ENCODE measurements at regions not wholly inside any gene's neighbourhood (a gene's known extent, or its start where the extent isn't known, plus 50 kb on each side); places are given as distances from the start of the nearest gene placed in this dataset.

GRCh38 chr3:177776661-177777101, 579.4 kb upstream of the TBL1XR1 start:
- Histone ChIP-seq H3K9ac (ENCODE audit: low read depth in 1 of 2, low read length in 2 of 2) (no peak overlapping the region), H3K27me3 (ENCODE audit: control insufficient read depth in 2 of 2, insufficient read depth in 2 of 2, low read length in 2 of 2) (no peaks in the 10 kb centered on the region), H3K4me1 (ENCODE audit: control insufficient read depth in 2 of 2, insufficient read depth in 2 of 2, low read length in 2 of 2) (no peaks in the 10 kb centered on the region)

DNA sequence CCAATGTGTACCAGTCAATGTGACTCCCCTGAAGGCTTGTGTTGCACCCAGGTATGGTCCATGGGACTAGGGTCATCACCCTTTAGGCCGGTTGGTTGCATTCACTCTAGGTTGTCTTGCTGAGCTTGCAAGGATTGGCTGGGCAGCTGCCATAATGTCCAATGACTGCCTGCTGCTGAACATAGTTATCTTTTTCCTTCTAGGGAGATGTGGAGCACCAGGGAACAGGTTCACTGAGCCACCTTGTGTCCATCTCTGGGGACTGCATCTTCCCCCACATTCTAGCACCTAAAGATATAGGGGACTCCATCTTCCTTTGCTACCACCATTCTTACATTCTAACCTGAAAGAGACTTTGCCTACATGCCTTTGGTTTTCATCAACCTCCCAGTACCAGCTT, 580.4 kb upstream of the TBL1XR1 start:
- H3K27me3 ChIP-seq (ENCODE audit: control insufficient read depth in 2 of 2, insufficient read depth in 2 of 2, low read length in 2 of 2) = no peaks in the 10 kb centered on the region
- no peak overlapping the region for H3K4me3 ChIP-seq (ENCODE audit: low read length in 2 of 2)
- H3K9ac ChIP-seq (ENCODE audit: low read depth in 1 of 2, low read length in 2 of 2) = no peak overlapping the region
- H3K36me3 ChIP-seq (ENCODE audit: control insufficient read depth in 2 of 2, insufficient read depth in 2 of 2, low read length in 2 of 2) = no peaks in the 10 kb centered on the region
- H3K4me1 ChIP-seq (ENCODE audit: control insufficient read depth in 2 of 2, insufficient read depth in 2 of 2, low read length in 2 of 2) = no peaks in the 10 kb centered on the region
- H3K9me3 ChIP-seq (ENCODE audit: control insufficient read depth in 2 of 2, low read length in 2 of 2) = no peaks in the 10 kb centered on the region
- no peak overlapping the region for H3K27ac ChIP-seq (ENCODE audit: low read depth in 2 of 2, low read length in 2 of 2)

More at GRCh38 chr3:177776661-177777101, 579.4 kb upstream of the TBL1XR1 start:
- no peaks in the 10 kb centered on the region for H3K36me3 ChIP-seq (ENCODE audit: control insufficient read depth in 2 of 2, insufficient read depth in 2 of 2, low read length in 2 of 2)
- H3K4me3 ChIP-seq (ENCODE audit: low read length in 2 of 2) = no peak overlapping the region
- H3K27ac ChIP-seq (ENCODE audit: low read depth in 2 of 2, low read length in 2 of 2) = no peak overlapping the region
- no peaks in the 10 kb centered on the region for H3K9me3 ChIP-seq (ENCODE audit: control insufficient read depth in 2 of 2, low read length in 2 of 2)

- Histone ChIP-seq H3K4me3 (ENCODE audit: low read length in 2 of 2) (no peak overlapping the region), H3K4me1 (ENCODE audit: control insufficient read depth in 2 of 2, insufficient read depth in 2 of 2, low read length in 2 of 2) (no peaks in the 10 kb centered on the region), H3K9ac (ENCODE audit: low read depth in 1 of 2, low read length in 2 of 2) (no peak overlapping the region), H3K27ac (ENCODE audit: low read depth in 2 of 2, low read length in 2 of 2) (no peak overlapping the region), H3K27me3 (ENCODE audit: control insufficient read depth in 2 of 2, insufficient read depth in 2 of 2, low read length in 2 of 2) (no peaks in the 10 kb centered on the region), H3K36me3 (ENCODE audit: control insufficient read depth in 2 of 2, insufficient read depth in 2 of 2, low read length in 2 of 2) (no peaks in the 10 kb centered on the region), H3K9me3 (ENCODE audit: control insufficient read depth in 2 of 2, low read length in 2 of 2) (no peaks in the 10 kb centered on the region)
Measured at GRCh38 chr3:177778633-177779032, 581.4 kb upstream of the TBL1XR1 start.

DNA sequence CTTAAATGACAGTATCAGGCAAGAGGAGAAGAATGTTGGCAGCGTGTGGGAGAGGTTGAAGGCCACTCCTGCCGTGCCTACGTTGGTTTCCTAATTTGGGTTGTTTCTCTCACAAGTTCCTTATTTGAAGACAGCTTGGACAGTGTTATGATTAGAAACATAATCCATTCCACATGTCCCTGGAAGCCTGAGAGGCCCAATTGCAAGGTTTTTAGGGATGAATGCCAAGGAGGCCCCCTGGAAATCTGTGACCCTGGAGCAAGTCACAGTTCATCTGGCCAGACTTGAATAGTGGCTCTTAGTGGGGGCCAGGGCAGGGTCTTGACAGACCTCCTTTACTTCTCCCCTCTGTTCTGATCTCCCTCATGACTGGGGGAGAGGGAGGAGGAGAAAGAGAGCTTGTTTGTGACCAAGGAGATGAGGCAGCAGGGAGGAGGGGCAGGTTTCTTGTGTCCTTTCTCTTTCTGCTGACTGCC, 584.4 kb upstream of the TBL1XR1 start:
- Histone ChIP-seq H3K9me3 (ENCODE audit: control insufficient read depth in 2 of 2, low read length in 2 of 2) (no peaks in the 10 kb centered on the region), H3K36me3 (ENCODE audit: control insufficient read depth in 2 of 2, insufficient read depth in 2 of 2, low read length in 2 of 2) (no peaks in the 10 kb centered on the region), H3K4me1 (ENCODE audit: control insufficient read depth in 2 of 2, insufficient read depth in 2 of 2, low read length in 2 of 2) (no peaks in the 10 kb centered on the region), H3K9ac (ENCODE audit: low read depth in 1 of 2, low read length in 2 of 2) (no peak overlapping the region), H3K27ac (ENCODE audit: low read depth in 2 of 2, low read length in 2 of 2) (peak overlapping the region in 1 of 2 donors; percentile 19), H3K27me3 (ENCODE audit: control insufficient read depth in 2 of 2, insufficient read depth in 2 of 2, low read length in 2 of 2) (no peaks in the 10 kb centered on the region), H3K4me3 (ENCODE audit: low read length in 2 of 2) (no peak overlapping the region)

DNA sequence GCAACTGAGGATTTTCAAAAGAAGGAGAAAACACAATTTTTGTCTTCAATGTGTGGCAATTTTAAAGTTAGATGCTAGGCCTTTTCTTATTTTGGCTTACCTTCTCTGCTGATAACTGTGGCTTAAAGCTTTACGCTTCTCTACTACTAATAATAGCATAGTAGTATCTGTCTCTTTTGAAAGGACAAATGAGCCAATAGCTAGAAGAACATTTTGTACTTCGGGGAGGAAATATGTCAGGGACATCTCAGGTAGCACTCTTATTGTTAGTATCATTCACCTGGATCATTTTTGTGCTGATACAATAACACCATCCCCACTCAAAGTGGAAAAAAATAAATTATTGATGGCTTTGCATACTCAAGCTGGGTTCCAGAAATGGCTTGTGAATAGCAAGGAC, 586.1 kb upstream of the TBL1XR1 start:
- H3K4me3 ChIP-seq (ENCODE audit: low read length in 2 of 2) = no peak overlapping the region

GRCh38 chr3:177783767-177784166, 586.5 kb upstream of the TBL1XR1 start:
- no peaks in the 10 kb centered on the region for H3K9me3 ChIP-seq (ENCODE audit: control insufficient read depth in 2 of 2, low read length in 2 of 2)
- H3K9ac ChIP-seq (ENCODE audit: low read depth in 1 of 2, low read length in 2 of 2) = no peak overlapping the region
- no peaks in the 10 kb centered on the region for H3K4me1 ChIP-seq (ENCODE audit: control insufficient read depth in 2 of 2, insufficient read depth in 2 of 2, low read length in 2 of 2)
- no peak overlapping the region for H3K4me3 ChIP-seq (ENCODE audit: low read length in 2 of 2)
- H3K27ac ChIP-seq (ENCODE audit: low read depth in 2 of 2, low read length in 2 of 2) = no peak overlapping the region
- no peaks in the 10 kb centered on the region for H3K27me3 ChIP-seq (ENCODE audit: control insufficient read depth in 2 of 2, insufficient read depth in 2 of 2, low read length in 2 of 2)
- no peaks in the 10 kb centered on the region for H3K36me3 ChIP-seq (ENCODE audit: control insufficient read depth in 2 of 2, insufficient read depth in 2 of 2, low read length in 2 of 2)

More for the DNA sequence above, 586.1 kb upstream of the TBL1XR1 start:
- Histone ChIP-seq H3K36me3 (ENCODE audit: control insufficient read depth in 2 of 2, insufficient read depth in 2 of 2, low read length in 2 of 2) (no peaks in the 10 kb centered on the region), H3K9me3 (ENCODE audit: control insufficient read depth in 2 of 2, low read length in 2 of 2) (no peaks in the 10 kb centered on the region), H3K27me3 (ENCODE audit: control insufficient read depth in 2 of 2, insufficient read depth in 2 of 2, low read length in 2 of 2) (no peaks in the 10 kb centered on the region), H3K27ac (ENCODE audit: low read depth in 2 of 2, low read length in 2 of 2) (no peak overlapping the region), H3K4me1 (ENCODE audit: control insufficient read depth in 2 of 2, insufficient read depth in 2 of 2, low read length in 2 of 2) (no peaks in the 10 kb centered on the region), H3K9ac (ENCODE audit: low read depth in 1 of 2, low read length in 2 of 2) (no peak overlapping the region)

- no peaks in the 10 kb centered on the region for H3K4me1 ChIP-seq (ENCODE audit: control insufficient read depth in 2 of 2, insufficient read depth in 2 of 2, low read length in 2 of 2)
- no peaks in the 10 kb centered on the region for H3K36me3 ChIP-seq (ENCODE audit: control insufficient read depth in 2 of 2, insufficient read depth in 2 of 2, low read length in 2 of 2)
- H3K9ac ChIP-seq (ENCODE audit: low read depth in 1 of 2, low read length in 2 of 2) = no peak overlapping the region
- H3K27me3 ChIP-seq (ENCODE audit: control insufficient read depth in 2 of 2, insufficient read depth in 2 of 2, low read length in 2 of 2) = no peaks in the 10 kb centered on the region
- no peak overlapping the region for H3K4me3 ChIP-seq (ENCODE audit: low read length in 2 of 2)
- H3K27ac ChIP-seq (ENCODE audit: low read depth in 2 of 2, low read length in 2 of 2) = no peak overlapping the region
- H3K9me3 ChIP-seq (ENCODE audit: control insufficient read depth in 2 of 2, low read length in 2 of 2) = no peaks in the 10 kb centered on the region
Measured at GRCh38 chr3:177787279-177788041, 590.2 kb upstream of the TBL1XR1 start.

- no peaks in the 10 kb centered on the region for H3K27me3 ChIP-seq (ENCODE audit: control insufficient read depth in 2 of 2, insufficient read depth in 2 of 2, low read length in 2 of 2)
- no peaks in the 10 kb centered on the region for H3K36me3 ChIP-seq (ENCODE audit: control insufficient read depth in 2 of 2, insufficient read depth in 2 of 2, low read length in 2 of 2)
- no peaks in the 10 kb centered on the region for H3K9me3 ChIP-seq (ENCODE audit: control insufficient read depth in 2 of 2, low read length in 2 of 2)
- no peak overlapping the region for H3K27ac ChIP-seq (ENCODE audit: low read depth in 2 of 2, low read length in 2 of 2)
- no peak overlapping the region for H3K4me3 ChIP-seq (ENCODE audit: low read length in 2 of 2)
- H3K9ac ChIP-seq (ENCODE audit: low read depth in 1 of 2, low read length in 2 of 2) = no peak overlapping the region
- H3K4me1 ChIP-seq (ENCODE audit: control insufficient read depth in 2 of 2, insufficient read depth in 2 of 2, low read length in 2 of 2) = no peaks in the 10 kb centered on the region
Measured at GRCh38 chr3:177789500-177789899, 592.2 kb upstream of the TBL1XR1 start.

- Histone ChIP-seq H3K9ac (ENCODE audit: low read depth in 1 of 2, low read length in 2 of 2) (no peak overlapping the region), H3K27me3 (ENCODE audit: control insufficient read depth in 2 of 2, insufficient read depth in 2 of 2, low read length in 2 of 2) (no peaks in the 10 kb centered on the region), H3K4me3 (ENCODE audit: low read length in 2 of 2) (no peak overlapping the region), H3K36me3 (ENCODE audit: control insufficient read depth in 2 of 2, insufficient read depth in 2 of 2, low read length in 2 of 2) (no peaks in the 10 kb centered on the region), H3K4me1 (ENCODE audit: control insufficient read depth in 2 of 2, insufficient read depth in 2 of 2, low read length in 2 of 2) (no peaks in the 10 kb centered on the region), H3K27ac (ENCODE audit: low read depth in 2 of 2, low read length in 2 of 2) (no peak overlapping the region), H3K9me3 (ENCODE audit: control insufficient read depth in 2 of 2, low read length in 2 of 2) (no peaks in the 10 kb centered on the region)
Measured at GRCh38 chr3:177792311-177793030, 595.2 kb upstream of the TBL1XR1 start.

- no peaks in the 10 kb centered on the region for H3K27me3 ChIP-seq (ENCODE audit: control insufficient read depth in 2 of 2, insufficient read depth in 2 of 2, low read length in 2 of 2)
- H3K4me1 ChIP-seq (ENCODE audit: control insufficient read depth in 2 of 2, insufficient read depth in 2 of 2, low read length in 2 of 2) = no peaks in the 10 kb centered on the region
- H3K36me3 ChIP-seq (ENCODE audit: control insufficient read depth in 2 of 2, insufficient read depth in 2 of 2, low read length in 2 of 2) = no peaks in the 10 kb centered on the region
- no peak overlapping the region for H3K9ac ChIP-seq (ENCODE audit: low read depth in 1 of 2, low read length in 2 of 2)
- no peak overlapping the region for H3K27ac ChIP-seq (ENCODE audit: low read depth in 2 of 2, low read length in 2 of 2)
- H3K4me3 ChIP-seq (ENCODE audit: low read length in 2 of 2) = no peak overlapping the region
- H3K9me3 ChIP-seq (ENCODE audit: control insufficient read depth in 2 of 2, low read length in 2 of 2) = no peaks in the 10 kb centered on the region
Measured at GRCh38 chr3:177793451-177793850, 596.2 kb upstream of the TBL1XR1 start.
